ENCODE measurements at regions not wholly inside any gene's neighbourhood (a gene's known extent, or its start where the extent isn't known, plus 50 kb on each side); places are given as distances from the start of the nearest gene placed in this dataset.
A peak's percentile ranks its signal among the peaks of the same experiment; 100 is the strongest.

DNA sequence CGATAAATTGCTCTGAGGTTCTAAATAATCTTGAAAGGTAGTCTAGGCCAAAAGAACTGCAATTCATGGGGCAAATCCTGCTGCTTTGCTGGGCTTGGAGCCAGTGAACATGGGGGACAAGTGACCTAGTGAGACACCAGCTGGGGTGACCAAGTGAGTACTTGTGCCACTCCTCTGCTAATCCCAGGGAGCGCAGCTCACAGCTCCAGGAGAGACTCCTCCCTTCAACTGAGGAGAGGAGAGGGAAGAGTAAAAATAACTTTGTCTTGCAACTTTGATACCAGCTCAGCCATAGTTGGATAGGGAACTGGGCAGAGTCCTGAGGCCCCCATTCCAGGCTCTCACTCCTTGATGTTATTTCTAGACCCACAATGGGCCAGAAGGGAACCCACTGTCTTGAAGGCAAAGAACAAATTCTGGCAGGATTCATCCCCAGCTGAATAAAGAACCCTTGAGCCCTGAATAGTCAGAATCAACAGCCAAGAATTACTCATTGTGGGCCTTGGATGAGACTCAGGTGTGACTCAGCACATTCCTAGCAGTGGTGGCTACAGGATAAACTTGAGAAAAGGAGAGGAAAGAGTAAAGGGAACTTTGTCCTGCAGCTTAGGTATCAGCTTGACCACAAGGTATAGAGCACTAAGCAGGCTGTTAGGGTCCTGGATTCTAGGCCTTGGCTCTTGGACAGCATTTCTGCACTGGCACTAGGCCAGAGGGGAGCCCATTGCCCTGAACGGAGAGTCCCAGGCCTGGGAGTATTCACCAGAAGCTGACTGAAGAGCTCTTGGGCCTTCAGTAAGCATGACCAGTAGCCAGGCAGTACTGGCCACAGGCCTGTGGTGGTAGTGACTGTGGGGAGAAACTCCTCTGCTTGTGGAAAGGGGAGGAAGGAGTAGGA is 288.3 kb upstream of the CDH18 start:
- peak in 1 of 3 donors; percentile 57 for DNase-seq

DNA sequence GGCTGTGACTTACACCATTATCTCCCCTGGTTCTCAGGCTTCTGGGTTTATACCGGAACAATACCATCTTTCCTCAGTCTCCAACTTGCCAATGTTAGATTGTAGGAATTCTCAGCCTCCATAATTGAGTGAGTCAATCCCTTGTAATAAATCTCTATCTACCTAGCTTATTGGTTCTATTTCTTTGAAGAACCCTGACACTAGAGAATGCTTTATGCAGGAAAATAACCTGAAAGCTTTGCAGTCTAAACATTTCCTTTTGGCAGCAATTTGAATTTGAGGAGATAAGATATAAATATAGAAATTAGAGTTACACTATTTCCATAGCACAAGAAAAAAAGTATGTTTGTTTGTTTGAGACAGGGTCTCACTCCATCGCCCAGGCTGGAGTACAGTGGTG is 278.1 kb upstream of the CDH18 start:
- DNase-seq, result no peak

DNA sequence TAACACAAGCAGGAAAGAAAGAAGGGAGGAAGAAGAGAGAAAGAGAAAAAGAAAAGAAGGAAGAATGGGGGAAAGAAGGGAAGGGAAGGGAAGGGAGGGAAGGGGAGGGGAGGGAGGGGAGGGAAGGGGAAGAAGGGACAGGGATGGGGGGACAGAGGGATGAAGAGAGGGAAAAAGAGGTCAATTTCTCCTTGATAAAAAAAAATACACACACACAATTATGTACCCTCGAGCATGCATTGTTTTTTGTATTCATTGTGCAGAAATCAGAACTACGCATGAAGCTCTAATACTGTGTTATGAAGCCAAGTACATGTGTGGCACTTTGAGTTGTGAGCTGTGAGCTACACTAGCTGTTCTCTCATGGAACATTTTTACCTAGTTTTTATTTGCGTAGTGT is 274.9 kb upstream of the CDH18 start:
- DNase-seq, result no peak

DNA sequence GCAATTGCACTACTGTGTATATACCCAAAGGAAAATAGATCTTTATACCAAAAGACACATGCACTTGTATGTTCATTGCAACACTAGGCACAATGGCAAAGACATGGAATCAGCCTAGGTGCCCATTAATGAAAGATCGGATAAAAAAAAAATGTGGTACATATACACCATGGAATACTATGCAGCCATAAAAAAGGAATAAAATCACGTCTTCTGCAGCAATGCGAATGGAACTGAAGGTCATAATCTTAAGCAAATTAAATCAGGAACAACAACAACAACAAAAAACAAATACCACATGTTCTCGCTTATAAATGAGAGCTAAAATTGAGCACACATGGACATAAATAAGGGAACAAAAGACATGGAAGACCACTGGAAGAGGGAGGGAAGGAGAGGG is 266.7 kb upstream of the CDH18 start:
- DNase-seq, result no peak

DNA sequence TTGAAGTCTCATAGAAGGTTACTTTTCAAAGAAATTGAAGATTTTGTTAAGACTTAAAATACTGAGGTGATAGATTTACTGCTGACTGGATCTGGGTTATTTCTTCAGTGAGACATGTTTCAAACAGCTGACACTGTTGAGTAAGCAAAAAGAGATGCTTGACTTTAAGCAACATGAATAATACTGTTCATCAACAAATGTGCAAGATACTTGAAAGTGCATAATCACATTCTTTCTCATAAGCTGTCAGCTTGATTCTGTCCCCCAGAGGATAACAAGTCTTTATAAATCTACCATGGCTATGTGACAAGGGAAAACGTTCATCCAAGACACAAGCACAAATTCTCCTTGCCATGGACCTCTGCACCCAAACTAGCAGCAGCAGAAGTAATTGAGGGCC is 260.1 kb upstream of the CDH18 start:
- no peak for DNase-seq

DNA sequence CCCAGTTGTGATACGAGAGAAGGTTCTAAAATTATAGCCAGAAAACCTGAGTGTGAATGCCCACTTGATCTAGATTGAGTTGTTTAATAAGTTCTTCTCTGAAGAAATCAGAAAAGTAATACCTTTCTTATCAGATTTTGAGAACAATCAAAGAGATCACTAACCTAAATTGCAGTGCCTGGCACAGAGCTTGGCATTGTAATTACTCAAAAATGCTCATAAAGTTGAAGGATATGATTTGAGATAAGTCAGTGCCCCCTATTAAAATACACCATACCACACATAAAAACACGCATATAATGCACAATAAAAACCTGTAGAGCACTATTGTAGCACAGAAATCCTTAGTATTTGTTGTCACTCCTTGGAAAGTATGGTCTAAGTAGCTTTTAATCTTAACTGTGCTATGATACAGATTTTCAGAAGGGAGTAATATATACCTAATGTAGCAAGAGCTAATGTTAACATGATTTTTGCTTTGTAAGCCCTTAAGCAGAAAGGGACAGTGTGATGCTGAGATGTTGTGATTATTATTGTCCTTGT is 257.5 kb upstream of the CDH18 start:
- no peak for DNase-seq

DNA sequence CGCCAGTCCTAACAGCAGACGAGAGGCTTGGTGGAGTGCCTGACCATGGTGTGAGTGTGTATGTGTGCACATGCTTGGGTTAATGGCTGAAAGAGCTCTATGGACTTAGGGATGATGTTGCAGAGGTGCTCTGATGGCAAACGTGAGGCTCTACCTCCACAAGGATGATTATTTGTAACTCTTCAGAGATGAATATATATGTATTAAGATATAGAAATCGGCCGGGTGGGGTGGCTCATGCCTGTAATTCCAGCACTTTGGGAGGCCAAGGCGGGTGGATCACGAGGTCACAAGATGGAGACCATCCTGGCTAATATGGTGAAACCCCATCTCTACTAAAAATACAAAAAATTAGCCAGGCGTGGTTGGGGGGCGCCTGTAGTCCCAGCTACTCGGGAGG is 253.4 kb upstream of the CDH18 start:
- no peak for DNase-seq

DNA sequence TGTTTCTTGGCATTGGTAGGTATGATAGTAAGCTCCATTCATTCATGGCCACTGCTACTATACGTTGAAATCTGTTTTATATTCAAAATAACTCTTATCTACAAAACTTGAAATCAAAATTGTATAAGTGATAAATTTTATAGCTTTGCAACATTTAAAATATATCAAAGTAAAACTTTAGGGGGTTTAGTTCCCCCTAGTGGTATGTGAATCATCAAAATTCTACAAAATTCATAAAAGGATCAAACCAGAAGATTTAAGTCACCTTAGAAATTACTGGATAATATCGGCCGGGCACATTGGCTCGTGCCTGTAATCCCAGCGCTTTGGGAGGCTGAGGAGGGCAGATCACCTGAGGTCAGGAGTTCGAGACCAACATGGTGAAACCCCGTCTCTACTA is 243.0 kb upstream of the CDH18 start:
- peak in 1 of 3 donors; percentile 14 for DNase-seq

DNA sequence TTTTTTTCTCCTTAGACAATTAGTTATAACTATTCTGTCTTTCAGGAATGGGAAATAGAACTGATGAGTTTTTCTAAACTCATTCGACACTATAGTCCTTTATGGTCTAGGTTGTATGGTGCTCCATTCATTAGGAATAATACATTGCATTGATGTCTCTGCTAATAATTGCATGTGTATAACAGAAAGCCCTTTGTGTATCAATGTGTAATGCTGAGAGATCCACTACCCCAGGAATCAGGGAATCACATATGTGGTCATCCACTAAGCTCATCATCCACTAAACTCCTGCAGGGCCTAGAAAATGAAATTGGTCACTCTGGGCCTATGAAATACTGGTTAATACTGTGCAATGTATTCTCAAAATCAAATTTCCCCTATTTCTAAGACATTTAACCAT is 242.0 kb upstream of the CDH18 start:
- DNase-seq, result no peak

DNA sequence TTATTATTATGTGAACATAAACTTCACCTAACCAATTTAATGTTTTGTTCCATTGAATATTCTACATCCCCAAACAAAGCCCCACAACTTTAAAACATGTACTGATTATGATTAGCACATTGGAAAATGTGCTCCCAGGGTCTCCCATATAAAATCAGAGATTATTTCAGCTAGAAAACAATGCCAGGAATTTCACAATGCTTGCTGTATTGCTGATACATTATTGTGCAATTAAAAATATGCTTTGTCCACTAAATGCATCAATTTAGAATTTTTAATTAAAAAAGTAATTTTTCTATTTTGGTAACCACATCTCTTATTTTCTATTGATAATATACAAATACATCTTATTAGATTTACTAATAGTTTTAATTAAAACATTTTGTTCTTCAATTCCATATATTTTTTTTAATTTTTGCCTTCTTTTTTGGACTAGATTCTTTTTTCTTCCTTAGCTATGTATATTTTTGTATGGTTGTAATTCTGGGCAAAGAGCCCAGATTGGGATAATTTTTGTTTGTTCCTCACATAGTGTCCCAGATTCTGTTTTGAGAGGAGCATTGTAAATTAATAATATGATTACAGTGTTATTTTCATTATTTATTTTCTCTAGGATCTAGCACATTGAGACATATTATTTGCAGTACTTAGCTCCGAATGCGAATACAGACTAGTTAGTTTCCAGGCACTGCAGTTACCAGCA is 241.5 kb upstream of the CDH18 start:
- DNase-seq, result peak; percentile 39 to 76 (median 49)

DNA sequence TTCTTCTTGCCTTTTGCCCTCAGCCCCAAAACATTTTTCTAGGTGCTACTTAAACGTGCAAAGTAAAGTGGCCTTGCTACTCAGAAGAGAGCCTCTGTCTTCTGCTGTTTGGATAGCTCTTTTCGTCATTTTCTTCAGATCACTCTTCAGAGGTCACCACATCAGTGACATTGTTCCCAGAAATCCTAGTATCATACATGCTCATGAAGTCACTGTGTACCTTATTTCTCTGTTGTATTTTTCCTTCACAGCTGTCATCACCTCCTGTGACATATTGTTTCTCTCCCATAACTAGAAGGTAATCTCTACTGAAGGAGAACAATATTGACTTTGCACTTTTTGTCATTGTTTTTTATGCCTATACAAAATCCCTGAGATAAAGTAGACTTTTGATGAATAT is 237.0 kb upstream of the CDH18 start:
- DNase-seq, result no peak

DNA sequence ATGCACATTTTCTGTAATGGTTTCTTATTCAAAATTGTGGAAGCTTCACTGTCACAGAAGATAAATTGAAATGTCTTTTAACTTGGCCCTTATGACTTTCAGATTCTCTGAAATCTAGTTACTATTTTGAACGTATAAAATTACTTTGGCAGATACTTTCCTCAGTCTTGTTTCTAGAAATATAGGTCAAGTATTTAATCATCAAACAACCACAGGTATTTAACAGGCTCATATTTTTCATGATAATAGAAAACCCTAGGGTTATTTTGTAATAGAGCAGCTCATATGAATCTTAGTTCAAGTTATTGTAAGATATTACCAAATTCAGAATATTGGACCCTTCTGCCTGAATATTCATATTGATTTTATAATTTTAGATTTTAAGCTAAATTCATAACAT is 236.0 kb upstream of the CDH18 start:
- DNase-seq, result no peak

DNA sequence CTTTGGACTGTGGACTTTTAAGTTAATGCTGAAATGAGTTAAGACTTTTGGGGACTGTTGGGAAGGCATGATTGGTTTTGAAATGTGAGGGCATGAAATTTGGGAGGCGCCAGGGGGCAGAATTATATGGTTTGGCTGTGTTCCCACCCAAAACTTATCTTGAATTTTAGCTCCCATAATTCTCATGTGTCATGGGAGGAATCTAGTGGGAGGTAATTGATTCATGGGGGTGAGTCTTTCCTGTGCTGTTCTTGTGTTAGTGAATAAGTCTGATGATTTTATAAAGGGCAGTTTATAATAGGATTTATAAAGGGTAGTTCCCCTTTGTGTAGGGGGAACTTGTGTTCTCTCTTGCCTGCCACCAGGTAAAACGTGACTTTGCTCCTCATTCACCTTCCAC is 235.5 kb upstream of the CDH18 start:
- DNase-seq, result no peak

DNA sequence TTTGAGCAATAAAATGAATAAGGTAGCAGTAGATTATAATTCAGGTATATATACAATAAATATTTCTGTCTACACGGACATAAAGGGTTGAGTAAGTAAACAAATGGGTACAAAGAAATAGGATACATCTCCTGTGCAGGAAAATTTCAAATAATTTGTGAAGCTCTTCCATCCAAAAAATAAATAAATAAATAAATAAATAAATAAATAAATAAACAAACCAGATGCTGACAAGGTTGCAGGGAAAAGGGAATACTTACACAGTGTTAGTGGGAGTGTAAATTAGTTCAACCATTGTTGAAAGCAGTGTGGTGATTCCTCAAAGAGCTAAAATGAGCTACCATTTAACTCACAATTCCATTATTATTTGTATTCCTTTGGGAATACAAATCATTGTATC is 227.3 kb upstream of the CDH18 start:
- no peak for DNase-seq

DNA sequence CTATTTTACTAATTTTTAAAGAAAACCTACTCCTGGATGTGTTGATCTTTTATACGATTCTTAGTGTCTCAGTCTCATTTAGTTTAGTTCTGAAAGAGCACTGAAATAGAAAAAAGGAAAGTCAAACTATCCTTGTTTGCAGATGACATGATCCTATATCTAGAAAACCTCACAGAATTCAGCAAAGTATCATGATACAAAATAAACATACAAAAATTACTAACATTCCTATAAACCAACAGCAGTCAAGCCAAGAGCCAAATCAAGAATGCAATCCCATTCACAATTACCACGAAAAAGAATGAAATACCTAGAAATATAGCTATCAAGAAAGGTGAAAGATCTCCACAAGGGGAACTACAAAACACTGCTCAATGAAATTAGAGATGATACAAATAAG is 225.8 kb upstream of the CDH18 start:
- no peak for DNase-seq

DNA sequence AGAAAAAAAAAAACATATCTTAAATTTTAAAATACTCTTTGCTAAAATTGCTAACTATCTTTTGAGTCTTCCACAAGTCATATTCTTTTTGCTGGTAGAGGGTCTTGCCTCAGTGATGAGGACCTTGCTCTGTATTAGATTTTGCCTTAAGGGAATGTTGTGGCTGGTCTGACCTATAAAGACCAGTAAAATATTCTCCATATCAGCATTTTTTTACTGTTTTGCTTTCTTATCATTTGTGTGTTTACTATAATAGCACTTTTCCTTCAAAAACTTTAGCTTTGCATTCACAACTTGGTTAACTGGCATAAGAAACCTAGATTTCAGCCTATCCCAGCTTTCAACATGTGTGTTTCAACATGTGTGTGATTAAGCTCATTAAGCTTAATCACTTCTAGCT is 224.7 kb upstream of the CDH18 start:
- DNase-seq, result no peak

DNA sequence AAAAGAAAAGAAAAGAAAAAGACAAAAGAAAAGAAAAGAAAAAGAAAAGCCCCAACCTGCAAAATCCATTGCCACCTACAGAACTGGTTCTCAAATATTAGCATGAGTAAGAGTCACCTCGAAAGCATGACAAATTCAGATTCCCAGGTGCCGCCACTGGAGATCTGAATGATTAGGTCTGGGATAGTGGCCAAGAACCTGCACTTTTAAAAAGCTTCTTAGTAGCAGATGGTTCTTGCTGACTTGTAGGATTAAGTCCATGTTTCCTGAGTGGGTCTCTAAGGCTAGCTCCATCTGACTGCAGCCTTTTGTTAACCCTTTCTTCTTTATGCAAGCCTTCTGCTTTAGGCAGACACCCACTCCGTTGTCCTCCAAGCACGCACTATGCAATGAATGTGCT is 178.5 kb upstream of the CDH18 start:
- DNase-seq, result peak; percentile 16 to 66 (median 31)

DNA sequence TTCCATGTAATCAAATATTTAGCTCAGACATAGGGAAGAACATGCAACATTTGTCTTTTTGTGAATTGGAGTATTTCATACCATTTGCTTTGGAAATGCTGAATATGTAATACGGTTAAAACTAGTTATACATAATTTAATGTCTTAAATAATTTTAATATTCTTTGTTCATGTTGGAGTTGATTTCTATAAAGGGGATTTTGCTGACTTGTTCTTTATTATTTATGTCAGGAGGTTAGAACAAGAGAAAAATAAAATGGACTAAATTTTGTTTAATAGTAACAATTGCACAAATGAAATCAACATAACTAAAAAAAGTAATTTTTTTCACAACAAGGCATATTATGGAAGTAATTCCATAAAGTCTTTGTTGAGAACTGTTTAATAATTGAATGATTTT is 170.0 kb upstream of the CDH18 start:
- DNase-seq, result no peak

DNA sequence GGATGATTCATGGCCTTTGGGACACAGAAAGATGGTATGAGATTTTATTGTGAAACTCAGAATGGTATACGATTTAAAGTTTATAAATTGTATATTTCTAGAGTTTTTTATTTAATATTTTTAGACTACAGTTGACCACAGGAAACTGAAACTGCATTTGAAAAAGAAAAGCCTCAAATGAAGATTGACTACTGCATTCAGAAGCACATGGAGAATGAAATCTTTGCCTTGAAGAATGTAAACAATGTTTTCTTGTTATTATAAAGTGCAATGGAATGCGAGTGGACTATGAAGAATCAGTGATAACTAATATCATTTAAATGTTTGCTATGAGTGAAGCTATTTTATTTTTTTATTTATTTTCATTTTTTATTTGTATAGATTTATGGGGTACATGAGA is 169.1 kb upstream of the CDH18 start:
- DNase-seq, result no peak

DNA sequence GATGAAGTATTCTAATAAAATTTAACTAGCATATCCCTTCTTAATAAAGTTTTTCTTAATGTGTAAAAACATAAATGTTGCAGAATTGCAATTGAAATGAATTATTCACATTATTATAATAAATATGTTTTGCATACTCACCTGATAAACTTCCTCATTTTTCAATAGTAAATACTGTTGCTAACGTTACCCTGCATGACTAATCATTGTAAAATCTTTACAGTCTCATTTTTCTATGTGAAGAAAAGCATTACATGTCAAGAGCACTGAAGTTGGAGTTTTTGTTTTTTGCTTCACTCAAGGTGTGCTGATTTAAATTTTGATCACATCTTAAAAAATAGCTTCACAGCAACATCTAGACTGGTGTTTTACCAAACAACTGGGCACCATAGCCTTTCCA is 157.2 kb upstream of the CDH18 start:
- no peak for DNase-seq

DNA sequence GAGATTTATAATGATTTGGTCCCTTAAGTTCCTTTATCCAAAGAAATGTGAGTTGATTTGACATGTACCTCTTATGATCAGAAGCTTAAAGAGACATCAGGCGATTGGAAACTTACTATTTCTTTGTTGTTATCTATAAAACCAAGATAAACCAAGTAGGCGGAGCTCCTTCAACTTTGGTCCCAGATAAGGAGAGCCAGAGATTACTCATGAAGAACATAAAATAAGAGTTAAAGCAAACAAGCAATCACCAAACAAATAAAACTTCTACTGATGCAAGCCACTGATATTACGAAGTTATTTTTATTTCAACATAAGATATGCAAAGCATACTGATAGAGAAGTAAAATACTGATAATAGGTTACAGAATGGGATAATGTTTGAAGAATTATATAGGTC is 141.5 kb upstream of the CDH18 start:
- DNase-seq, result no peak

DNA sequence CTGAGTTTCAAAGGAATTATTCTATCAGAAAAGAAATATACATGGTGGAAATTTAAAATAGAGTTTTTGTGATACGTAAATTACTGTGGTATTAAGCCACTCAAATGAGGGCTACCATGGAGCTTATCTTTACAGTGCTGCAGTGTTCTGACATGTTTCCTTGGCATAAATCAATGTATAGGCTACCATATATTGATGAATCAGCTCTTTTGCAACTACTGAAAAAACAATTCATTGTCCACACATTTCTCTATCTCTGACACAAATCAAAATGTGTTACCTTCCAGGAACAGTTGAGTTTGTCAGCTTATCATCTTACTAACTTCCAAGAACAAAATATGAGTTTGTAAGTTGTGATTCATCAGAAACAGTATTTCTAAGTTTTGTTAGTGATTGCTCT is 140.3 kb upstream of the CDH18 start:
- DNase-seq, result no peak

DNA sequence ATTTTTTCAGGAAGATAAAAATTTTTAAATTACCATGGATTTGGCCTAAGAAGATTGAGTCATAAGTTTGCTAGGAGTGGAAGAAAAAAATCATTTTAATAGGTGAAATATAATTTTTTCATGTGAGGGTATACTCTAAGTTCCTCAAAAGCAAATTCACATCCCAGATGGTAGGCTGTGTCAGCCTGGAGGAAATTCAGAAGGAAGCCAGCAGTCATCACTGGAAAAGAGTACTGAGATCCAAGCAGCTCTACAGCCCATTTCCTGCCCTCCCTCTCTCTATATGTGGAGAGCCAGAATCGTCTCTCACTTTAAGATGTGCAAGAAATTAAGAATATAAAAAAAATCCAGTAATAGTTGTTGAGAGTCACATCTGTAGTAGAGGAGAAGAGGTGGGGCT is 126.5 kb upstream of the CDH18 start:
- peak in 2 of 3 donors; percentile 6 to 10 for DNase-seq

Data from muscle of back (tissue), 3 donors.